Ishikawa (cell line): ENCODE measurements at regions not wholly inside any gene's neighbourhood (a gene's known extent, or its start where the extent isn't known, plus 50 kb on each side); places are given as distances from the start of the nearest gene placed in this dataset.

Experiments used
- CEBPB ChIP-seq: IDR thresholded peaks from 2 replicates; pipeline ENCODE4 v1.6.1; 2012
- CREB1 ChIP-seq: IDR thresholded peaks from 2 replicates; pipeline ENCODE4 v1.6.1; 2012; ENCODE audit warnings: low read depth
- EGR1 ChIP-seq: IDR thresholded peaks from 2 replicates; pipeline ENCODE4 v1.6.1; 2012
- EP300 ChIP-seq: IDR thresholded peaks from 2 replicates; pipeline ENCODE4 v1.6.1; 2012; ENCODE audit warnings: borderline replicate concordance
- FOXM1 ChIP-seq: IDR thresholded peaks from 2 replicates; pipeline ENCODE4 v1.6.1; 2012; ENCODE audit warnings: low read depth, borderline replicate concordance
- MAX ChIP-seq: IDR thresholded peaks from 2 replicates; pipeline ENCODE4 v1.6.1; 2012
- NFIC ChIP-seq: IDR thresholded peaks from 2 replicates; pipeline ENCODE4 v1.6.1; 2012
- RAD21 ChIP-seq: IDR thresholded peaks from 2 replicates; pipeline ENCODE4 v1.6.1; 2012; ENCODE audit warnings: low read depth
- REST ChIP-seq: IDR thresholded peaks from 2 replicates; pipeline ENCODE4 v1.6.1; 2012; ENCODE audit warnings: low read depth, mild to moderate bottlenecking
- TAF1 ChIP-seq: IDR thresholded peaks from 2 replicates; pipeline ENCODE4 v1.6.1; 2012; ENCODE audit warnings: low read depth, mild to moderate bottlenecking
- TCF12 ChIP-seq: IDR thresholded peaks from 2 replicates; pipeline ENCODE4 v1.6.1; 2012; ENCODE audit warnings: low read depth
- TEAD4 ChIP-seq: IDR thresholded peaks from 2 replicates; pipeline ENCODE4 v1.6.1; 2012
- USF1 ChIP-seq: IDR thresholded peaks from 2 replicates; pipeline ENCODE4 v1.6.1; 2012
- YY1 ChIP-seq: IDR thresholded peaks from 2 replicates; pipeline ENCODE4 v1.6.1; 2012; ENCODE audit warnings: low read depth
- ZBTB7A ChIP-seq: IDR thresholded peaks from 2 replicates; pipeline ENCODE4 v1.6.1; 2012; ENCODE audit warnings: low read depth

GRCh38 chr4:167424341-167425256 lies 190.3 kb upstream of the SPOCK3 start:
- TF ChIP-seq USF1: no peak
- TF ChIP-seq FOXM1: no peak
- no peak for TF ChIP-seq TAF1
- no peak for TF ChIP-seq CREB1
- TF ChIP-seq ZBTB7A: no peak
- no peak for TF ChIP-seq REST
- no peak for TF ChIP-seq TCF12
- TF ChIP-seq EP300: no peak
- no peak for TF ChIP-seq RAD21
- TF ChIP-seq TEAD4: no peak
- TF ChIP-seq MAX: no peak
- no peak for TF ChIP-seq EGR1
- no peak for TF ChIP-seq YY1
- no peak for TF ChIP-seq NFIC
- TF ChIP-seq CEBPB: no peak

GRCh38 chr4:167428156-167428555 lies 193.9 kb upstream of the SPOCK3 start:
- TF ChIP-seq FOXM1 (peak; percentile 53; the same call in 1 of the 2 replicates), USF1 (0 out of 2 replicates have a peak, but pooled peaks have one; percentile 2), ZBTB7A (no peak), YY1 (no peak), CEBPB (peak; percentile 95), TEAD4 (peak; percentile 76), TCF12 (peak; percentile 78), TAF1 (no peak), EP300 (peak; percentile 67; the same call in 1 of the 2 replicates), NFIC (peak; percentile 94), MAX (no peak), CREB1 (no peak)

GRCh38 chr4:167431371-167431770 lies 197.1 kb upstream of the SPOCK3 start:
- no peak for TF ChIP-seq YY1
- TF ChIP-seq REST: no peak
- no peak for TF ChIP-seq EP300
- TF ChIP-seq ZBTB7A: no peak
- no peak for TF ChIP-seq RAD21
- TF ChIP-seq NFIC: no peak
- no peak for TF ChIP-seq FOXM1
- TF ChIP-seq EGR1: no peak
- TF ChIP-seq TAF1: no peak
- TF ChIP-seq MAX: no peak
- no peak for TF ChIP-seq TEAD4
- TF ChIP-seq CREB1: no peak
- no peak for TF ChIP-seq USF1

GRCh38 chr4:167435786-167436185 lies 201.5 kb upstream of the SPOCK3 start:
- no peak for TF ChIP-seq YY1
- TF ChIP-seq FOXM1: no peak
- no peak for TF ChIP-seq EGR1
- no peak for TF ChIP-seq CEBPB
- TF ChIP-seq NFIC: no peak
- no peak for TF ChIP-seq MAX
- no peak for TF ChIP-seq CREB1
- TF ChIP-seq REST: no peak
- no peak for TF ChIP-seq USF1
- no peak for TF ChIP-seq RAD21
- TF ChIP-seq ZBTB7A: no peak
